MCF 10A (cell line): ENCODE measurements at regions not wholly inside any gene's neighbourhood (a gene's known extent, or its start where the extent isn't known, plus 50 kb on each side); places are given as distances from the start of the nearest gene placed in this dataset.

ENCODE experiments used
- BruUV-seq: library from RNA; stranded (reverse); fragments of 400-500 nt; replicated peaks from 2 replicates; lab custom pipeline; 2021; lab: Mats Ljungman, UMichigan
- CTCF ChIA-PET: fragments of 300-600 bp; sonication (Branson Sonifier 250); formaldehyde crosslinking; extraction: SDS; loops from one replicate; lab custom pipeline; 2021; ENCODE audit warnings: antibody characterized with exemption, inconsistent platforms; lab: Yijun Ruan, JAX
- POLR2A ChIA-PET: fragments of 300-600, 350-650 bp; sonication (Branson Sonifier 250); formaldehyde crosslinking; extraction: SDS; loops from one replicate; lab custom pipeline; 2020; ENCODE audit warnings: antibody characterized with exemption, inconsistent platforms; lab: Yijun Ruan, JAX
- DNase-seq: peaks from one replicate; pipeline ENCODE4 v3.0.0-alpha.2; 2018; ENCODE audit not compliant: unreplicated experiment
- H3K27ac Mint-ChIP-seq: one replicate; pipeline ENCODE4 v1.8.0; 2022; ENCODE audit warnings: mild to moderate bottlenecking, low read depth, mixed read lengths; ENCODE audit not compliant: unreplicated experiment
- H3K27me3 Mint-ChIP-seq: one replicate; pipeline ENCODE4 v1.8.0; 2022; ENCODE audit warnings: mixed read lengths; ENCODE audit not compliant: insufficient read depth, unreplicated experiment
- H3K36me3 Mint-ChIP-seq: one replicate; pipeline ENCODE4 v1.8.0; 2022; ENCODE audit warnings: mild to moderate bottlenecking, moderate library complexity, mixed read lengths; ENCODE audit not compliant: insufficient read depth, unreplicated experiment
- H3K4me1 Mint-ChIP-seq: one replicate; pipeline ENCODE4 v1.8.0; 2022; ENCODE audit warnings: mixed read lengths; ENCODE audit not compliant: insufficient read depth, unreplicated experiment
- H3K4me3 Mint-ChIP-seq: one replicate; pipeline ENCODE4 v1.8.0; 2022; ENCODE audit warnings: mild to moderate bottlenecking, moderate library complexity, mixed read lengths; ENCODE audit not compliant: unreplicated experiment
- H3K9me3 Mint-ChIP-seq: one replicate; pipeline ENCODE4 v1.8.0; 2022; ENCODE audit warnings: mixed read lengths; ENCODE audit not compliant: unreplicated experiment
- intact Hi-C: fragments of 100-400 bp; cut with micrococcal nuclease; formaldehyde crosslinking; loops from 2 replicates; pipeline ENCODE4 v1.14.1; 2022
- TF ChIP-seq, protein P1 (sequence below): fragments of 200-600 bp; IDR thresholded peaks from one replicate; pipeline ENCODE4 v1.8.0; 2022; ENCODE audit warnings: antibody characterized with exemption, mild to moderate bottlenecking; ENCODE audit not compliant: unreplicated experiment

DNA sequence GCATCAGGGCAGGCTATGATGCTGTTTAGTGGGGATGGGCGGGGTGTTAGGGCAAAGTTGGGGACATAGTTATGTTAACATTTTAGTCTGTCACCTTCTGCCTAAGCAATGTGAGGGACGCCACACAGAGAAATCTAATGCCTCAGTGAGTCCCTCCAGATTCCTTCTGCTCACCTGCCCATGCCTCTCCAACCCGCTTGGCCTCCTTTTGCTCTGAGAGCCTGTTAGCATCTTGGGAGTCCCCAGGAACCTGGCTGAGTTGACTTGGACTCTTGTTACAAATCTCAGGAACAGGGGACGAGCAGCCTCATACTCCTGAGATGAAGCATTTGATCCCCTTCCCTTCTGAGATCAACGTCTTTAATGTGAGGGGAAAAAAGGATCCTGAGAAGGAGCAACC, 336.8 kb downstream of the CCSER2 start:
- ChIA-PET POLR2A (no interaction called here), CTCF (no interaction called here)
- H3K9me3 Mint-ChIP-seq, result no peaks in the 10 kb centered on the region
- H3K27ac Mint-ChIP-seq, result no peak overlapping the region
- H3K4me1 Mint-ChIP-seq, result no peaks in the 10 kb centered on the region
- BruUV-seq, result no TSS peak
- H3K27me3 Mint-ChIP-seq, result no peaks in the 10 kb centered on the region
- intact Hi-C loops, result no loop called here
- no peak for DNase-seq
- H3K4me3 Mint-ChIP-seq, result no peak overlapping the region
- TF ChIP-seq, protein P1, sequence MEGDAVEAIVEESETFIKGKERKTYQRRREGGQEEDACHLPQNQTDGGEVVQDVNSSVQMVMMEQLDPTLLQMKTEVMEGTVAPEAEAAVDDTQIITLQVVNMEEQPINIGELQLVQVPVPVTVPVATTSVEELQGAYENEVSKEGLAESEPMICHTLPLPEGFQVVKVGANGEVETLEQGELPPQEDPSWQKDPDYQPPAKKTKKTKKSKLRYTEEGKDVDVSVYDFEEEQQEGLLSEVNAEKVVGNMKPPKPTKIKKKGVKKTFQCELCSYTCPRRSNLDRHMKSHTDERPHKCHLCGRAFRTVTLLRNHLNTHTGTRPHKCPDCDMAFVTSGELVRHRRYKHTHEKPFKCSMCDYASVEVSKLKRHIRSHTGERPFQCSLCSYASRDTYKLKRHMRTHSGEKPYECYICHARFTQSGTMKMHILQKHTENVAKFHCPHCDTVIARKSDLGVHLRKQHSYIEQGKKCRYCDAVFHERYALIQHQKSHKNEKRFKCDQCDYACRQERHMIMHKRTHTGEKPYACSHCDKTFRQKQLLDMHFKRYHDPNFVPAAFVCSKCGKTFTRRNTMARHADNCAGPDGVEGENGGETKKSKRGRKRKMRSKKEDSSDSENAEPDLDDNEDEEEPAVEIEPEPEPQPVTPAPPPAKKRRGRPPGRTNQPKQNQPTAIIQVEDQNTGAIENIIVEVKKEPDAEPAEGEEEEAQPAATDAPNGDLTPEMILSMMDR, result no peak
- H3K36me3 Mint-ChIP-seq, result no peaks in the 10 kb centered on the region

DNA sequence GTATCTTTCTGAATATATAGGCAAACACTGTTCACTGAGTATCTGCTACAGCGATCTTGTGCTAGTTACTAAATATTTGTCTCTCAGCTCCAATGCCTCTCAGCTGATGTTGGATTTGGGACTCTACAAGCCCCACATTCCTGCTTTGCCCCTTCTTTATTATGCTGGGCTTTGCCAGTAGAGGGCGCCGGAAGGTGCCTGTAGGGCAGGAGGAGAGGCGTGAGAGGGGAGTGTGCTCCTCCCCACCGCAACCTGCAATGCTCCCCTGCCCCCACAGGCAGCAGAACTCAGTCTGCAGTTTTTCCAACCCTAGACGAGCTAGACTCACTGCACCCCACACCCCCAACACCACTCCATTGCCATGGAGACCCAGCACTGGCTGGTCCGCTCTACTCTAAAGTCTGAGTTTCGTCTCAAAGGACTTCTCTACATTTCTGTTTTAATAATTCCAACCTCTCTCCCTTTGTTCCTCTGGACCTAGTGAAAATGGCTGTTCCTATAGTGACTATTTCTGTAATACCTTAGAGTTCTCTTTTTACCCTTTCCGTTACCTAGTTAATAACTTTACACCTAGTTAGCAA, 337.6 kb downstream of the CCSER2 start:
- ChIA-PET CTCF (interaction anchor here (0.7 kb wide), 1 partner anchor 17 kb away, joined by 3 read pairs; no protein-coding TSS in a partner anchor), POLR2A (no interaction called here)
- DNase-seq, result peak; percentile 53
- H3K9me3 Mint-ChIP-seq, result no peaks in the 10 kb centered on the region
- H3K4me3 Mint-ChIP-seq, result no peak overlapping the region
- H3K27me3 Mint-ChIP-seq, result no peaks in the 10 kb centered on the region
- H3K27ac Mint-ChIP-seq, result no peak overlapping the region
- H3K4me1 Mint-ChIP-seq, result no peaks in the 10 kb centered on the region
- TF ChIP-seq, protein P1, result peak; percentile 30
- H3K36me3 Mint-ChIP-seq, result no peaks in the 10 kb centered on the region
- BruUV-seq, result no TSS peak
- intact Hi-C loops, result no loop called here

DNA sequence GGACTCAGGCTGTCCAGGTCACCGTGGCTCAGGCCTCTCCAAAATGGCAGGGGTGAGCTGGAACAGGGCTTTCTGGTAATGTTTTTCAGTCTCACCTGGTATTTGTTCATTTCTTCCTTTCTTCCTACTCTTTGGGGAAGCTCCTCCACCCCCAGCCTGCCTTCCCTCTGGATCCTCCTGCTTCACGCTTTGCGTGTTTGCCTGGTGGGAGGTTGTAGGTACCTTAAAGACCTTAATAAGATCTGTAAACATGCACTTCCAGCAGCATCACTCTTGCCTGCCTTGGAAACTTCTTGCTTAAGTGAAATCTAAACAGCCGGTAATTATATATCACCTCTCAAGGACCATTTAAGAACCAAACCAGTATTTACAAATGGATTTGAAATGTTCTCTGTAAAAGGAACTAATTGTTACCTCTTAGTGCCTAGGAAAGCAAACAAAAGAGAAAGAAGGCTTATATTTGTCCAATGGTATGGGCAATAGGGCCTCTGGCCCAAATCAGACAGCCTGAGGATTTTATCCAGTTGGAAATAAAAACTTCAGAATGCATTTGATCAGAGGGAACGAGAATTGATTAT, 339.9 kb downstream of the CCSER2 start:
- Mint-ChIP-seq H3K36me3 (no peaks in the 10 kb centered on the region), H3K4me3 (no peak overlapping the region), H3K27me3 (no peaks in the 10 kb centered on the region), H3K9me3 (no peaks in the 10 kb centered on the region), H3K4me1 (no peaks in the 10 kb centered on the region), H3K27ac (no peak overlapping the region)
- intact Hi-C loops, result no loop called here
- TF ChIP-seq, protein P1, result no peak
- no peak for DNase-seq
- ChIA-PET POLR2A (interaction anchor here (1.1 kb wide), 1 partner anchor 17 kb away, joined by 4 read pairs; no protein-coding TSS in a partner anchor), CTCF (interaction anchor here (0.7 to 0.9 kb wide), 2 partner anchors 35 to 56 kb away, joined by 3 to 4 read pairs; no protein-coding TSS in a partner anchor)
- no TSS peak for BruUV-seq

DNA sequence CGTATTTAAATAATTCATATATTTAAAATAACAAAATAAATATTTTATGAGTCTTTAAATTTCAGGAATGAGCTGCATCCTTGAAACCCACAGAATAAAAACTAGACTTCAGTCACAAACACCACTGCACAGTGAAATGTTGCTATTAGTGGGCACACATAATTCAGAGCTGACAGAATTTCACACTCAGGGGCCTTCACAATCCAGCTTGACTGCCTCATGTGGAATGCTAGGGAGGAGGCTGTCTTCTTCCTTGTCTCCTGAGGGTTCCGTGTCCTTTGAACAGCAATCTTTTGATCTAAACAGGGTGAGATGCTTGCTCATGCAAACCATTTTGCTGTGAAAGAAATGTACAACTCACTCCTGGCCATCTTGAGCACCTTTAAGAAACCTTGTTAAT, 346.7 kb downstream of the CCSER2 start:
- Mint-ChIP-seq H3K4me3 (no peak overlapping the region), H3K27me3 (no peaks in the 10 kb centered on the region), H3K27ac (no peak overlapping the region), H3K9me3 (no peaks in the 10 kb centered on the region), H3K4me1 (no peaks in the 10 kb centered on the region), H3K36me3 (no peaks in the 10 kb centered on the region)
- POLR2A ChIA-PET, result no interaction called here
- intact Hi-C loops, result no loop called here
- TF ChIP-seq, protein P1, result no peak
- CTCF ChIA-PET, result no interaction called here
- BruUV-seq, result no TSS peak
- no peak for DNase-seq
